HUES48 (cell line): ENCODE measurements at regions not wholly inside any gene's neighbourhood (a gene's known extent, or its start where the extent isn't known, plus 50 kb on each side); places are given as distances from the start of the nearest gene placed in this dataset.
"Not testable (repeated sequence)": the region's sequence is repeated elsewhere in the genome, so short reads cannot be mapped to it uniquely, and the experiment has no call there.

Experiments
- H3K27ac ChIP-seq: one replicate; pipeline ENCODE4 v1.7.0; 2013; ENCODE audit warnings: low read depth, low read length, inconsistent platforms
- H3K27me3 ChIP-seq: 2 replicates; pipeline ENCODE4 v1.6.1; 2013; ENCODE audit warnings: mild to moderate bottlenecking, low read length; ENCODE audit not compliant: control insufficient read depth, insufficient read depth
- H3K36me3 ChIP-seq: 2 replicates; pipeline ENCODE4 v1.6.1; 2013; ENCODE audit warnings: low read length; ENCODE audit not compliant: control insufficient read depth, insufficient read depth
- H3K4me1 ChIP-seq: 2 replicates; pipeline ENCODE4 v1.6.1; 2013; ENCODE audit warnings: mild to moderate bottlenecking, low read length; ENCODE audit not compliant: control insufficient read depth, insufficient read depth
- H3K4me3 ChIP-seq: 2 replicates; pipeline ENCODE4 v1.5.1; 2013; ENCODE audit warnings: mild to moderate bottlenecking, low read depth, low read length
- H3K9ac ChIP-seq: 2 replicates; pipeline ENCODE4 v1.6.1; 2013; ENCODE audit warnings: mild to moderate bottlenecking, low read depth, low read length, moderate library complexity
- H3K9me3 ChIP-seq: 2 replicates; pipeline ENCODE4 v1.6.1; 2013; ENCODE audit warnings: low read length; ENCODE audit not compliant: control insufficient read depth, insufficient read depth

DNA sequence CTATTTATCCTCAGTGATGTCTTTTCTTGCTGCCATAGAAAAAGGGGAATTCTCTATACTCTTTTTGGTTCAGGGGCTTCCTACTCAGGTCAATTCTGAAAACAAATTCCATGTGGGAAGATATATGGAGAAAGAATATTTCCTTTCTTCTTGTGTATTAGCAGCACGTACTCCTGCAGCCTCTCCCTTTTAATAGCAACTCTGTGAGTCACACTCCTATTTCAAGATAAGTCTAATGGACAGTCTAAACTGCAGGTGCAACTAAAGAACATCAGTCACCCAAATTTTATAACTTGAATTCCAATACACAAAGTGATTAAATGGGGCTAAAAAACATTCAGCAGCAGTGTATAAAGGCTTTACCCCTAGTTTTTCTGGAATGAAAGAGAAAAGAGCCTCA, 942.2 kb downstream of the CNTNAP5 start:
- H3K27me3 ChIP-seq = no peaks in the 10 kb centered on the region
- no peaks in the 10 kb centered on the region for H3K4me1 ChIP-seq

DNA sequence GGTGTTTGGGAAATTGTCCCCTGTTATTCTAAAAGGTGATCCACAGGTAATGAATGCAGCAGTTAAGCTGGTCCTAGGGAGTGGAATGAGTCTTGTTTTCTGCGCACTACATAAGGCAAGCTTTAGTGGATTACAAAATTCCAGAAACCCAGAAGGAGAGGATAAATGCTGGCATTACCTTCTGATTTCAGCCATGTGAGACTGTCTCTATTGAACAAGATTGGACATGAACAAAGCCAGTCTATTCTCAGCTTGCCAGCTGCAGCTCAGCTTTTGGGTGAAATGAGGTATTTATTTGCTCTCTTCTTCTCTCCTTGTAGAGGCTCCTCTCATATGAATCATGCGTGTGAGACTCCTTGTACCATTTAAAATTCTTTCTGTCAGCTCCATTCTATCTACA, 944.9 kb downstream of the CNTNAP5 start:
- H3K27ac ChIP-seq = no peak overlapping the region
- peaks cover under 1% of the 10 kb centered on the region; the same call in 1 of the 2 replicates for H3K4me1 ChIP-seq
- H3K27me3 ChIP-seq = no peaks in the 10 kb centered on the region
- no peaks in the 10 kb centered on the region for H3K36me3 ChIP-seq
- no peak overlapping the region for H3K4me3 ChIP-seq
- H3K9me3 ChIP-seq = no peaks in the 10 kb centered on the region
- H3K9ac ChIP-seq = no peak overlapping the region

More for the DNA sequence above, 942.2 kb downstream of the CNTNAP5 start:
- Histone ChIP-seq H3K4me3 (no peak overlapping the region), H3K36me3 (no peaks in the 10 kb centered on the region), H3K9ac (no peak overlapping the region), H3K9me3 (no peaks in the 10 kb centered on the region), H3K27ac (no peak overlapping the region)

GRCh38 chr2:124973396-124973795, 948.3 kb downstream of the CNTNAP5 start:
- Histone ChIP-seq H3K9ac (no peak overlapping the region), H3K4me3 (no peak overlapping the region), H3K36me3 (no peaks in the 10 kb centered on the region), H3K9me3 (no peaks in the 10 kb centered on the region), H3K27me3 (no peaks in the 10 kb centered on the region), H3K27ac (no peak overlapping the region), H3K4me1 (peaks cover 12% of the 10 kb centered on the region)

GRCh38 chr2:124975224-124975623, 950.1 kb downstream of the CNTNAP5 start:
- Histone ChIP-seq H3K9me3 (no peaks in the 10 kb centered on the region), H3K4me3 (no peak overlapping the region), H3K36me3 (no peaks in the 10 kb centered on the region), H3K4me1 (peaks cover 12% of the 10 kb centered on the region), H3K27ac (no peak overlapping the region), H3K9ac (no peak overlapping the region), H3K27me3 (no peaks in the 10 kb centered on the region)

DNA sequence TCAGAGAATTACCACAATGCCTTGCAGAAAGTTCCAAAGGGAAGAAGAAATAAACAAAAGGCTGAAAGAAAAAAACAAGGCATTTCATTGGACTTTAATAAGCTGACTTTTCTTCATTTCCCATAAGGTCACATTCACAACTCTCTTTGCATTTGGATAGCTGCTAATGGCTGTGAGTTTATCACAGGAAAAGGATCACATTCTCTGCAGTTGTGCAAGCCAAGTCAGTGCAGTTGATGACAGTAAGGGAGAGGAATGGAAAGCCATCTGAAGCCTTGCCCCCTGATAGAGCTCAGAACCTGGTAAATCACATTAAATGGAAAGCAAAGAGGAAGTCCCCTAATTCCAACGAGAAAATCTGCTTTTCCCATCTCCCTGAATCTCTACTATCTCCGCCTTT, 950.6 kb downstream of the CNTNAP5 start:
- H3K4me1 ChIP-seq = peaks cover 12% of the 10 kb centered on the region
- H3K36me3 ChIP-seq = no peaks in the 10 kb centered on the region
- H3K9ac ChIP-seq = no peak overlapping the region
- H3K4me3 ChIP-seq = no peak overlapping the region
- no peaks in the 10 kb centered on the region for H3K9me3 ChIP-seq
- H3K27me3 ChIP-seq = no peaks in the 10 kb centered on the region
- H3K27ac ChIP-seq = no peak overlapping the region

DNA sequence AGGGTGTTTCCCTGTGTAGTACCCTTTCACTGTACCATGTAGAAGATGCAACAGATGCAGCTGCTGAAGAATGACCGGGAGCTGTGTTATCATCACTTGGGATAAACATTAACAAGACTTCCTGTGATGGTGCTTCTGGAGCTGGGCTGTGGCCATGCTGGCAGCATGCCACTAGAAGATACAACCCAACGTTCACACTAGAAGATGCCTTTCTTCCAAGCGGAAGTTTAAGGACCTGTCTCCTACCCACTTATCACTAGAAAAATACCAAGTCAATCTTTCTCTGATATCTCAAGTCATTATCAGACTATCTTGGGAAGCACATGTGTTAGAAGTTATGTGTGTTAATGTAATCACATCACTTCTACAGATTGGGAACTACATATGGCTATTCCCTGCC, 953.5 kb downstream of the CNTNAP5 start:
- Histone ChIP-seq H3K4me1 (peaks cover 12% of the 10 kb centered on the region), H3K9ac (no peak overlapping the region), H3K27ac (no peak overlapping the region), H3K36me3 (no peaks in the 10 kb centered on the region), H3K27me3 (no peaks in the 10 kb centered on the region), H3K4me3 (no peak overlapping the region), H3K9me3 (no peaks in the 10 kb centered on the region)

DNA sequence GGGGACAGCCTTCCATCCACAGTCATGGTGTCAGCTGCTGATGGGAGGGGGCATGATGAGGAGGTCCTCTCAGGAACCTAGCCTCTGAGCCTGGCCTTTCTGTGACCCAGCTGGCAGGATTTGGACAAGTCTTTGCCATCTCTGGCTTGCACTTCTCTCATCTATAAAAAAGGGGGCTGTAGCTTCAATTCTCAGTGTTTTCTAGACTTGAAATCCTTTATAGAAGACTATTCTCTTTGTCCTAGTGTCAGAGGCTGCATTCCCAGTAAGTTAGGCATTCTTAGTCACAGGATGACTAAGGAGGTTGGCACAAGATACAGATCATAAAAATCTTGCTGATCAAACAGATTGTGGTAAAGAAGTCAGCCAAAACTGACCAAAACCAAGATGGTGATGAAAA, 958.5 kb downstream of the CNTNAP5 start:
- Histone ChIP-seq H3K4me1 (no peaks in the 10 kb centered on the region), H3K27me3 (no peaks in the 10 kb centered on the region), H3K4me3 (no peak overlapping the region), H3K9me3 (no peaks in the 10 kb centered on the region), H3K27ac (no peak overlapping the region), H3K36me3 (no peaks in the 10 kb centered on the region), H3K9ac (no peak overlapping the region)

- Histone ChIP-seq H3K4me3 (no peak overlapping the region), H3K4me1 (no peaks in the 10 kb centered on the region), H3K36me3 (no peaks in the 10 kb centered on the region), H3K9me3 (no peaks in the 10 kb centered on the region), H3K27ac (no peak overlapping the region), H3K27me3 (no peaks in the 10 kb centered on the region), H3K9ac (no peak overlapping the region)
These were observed 960.2 kb downstream of the CNTNAP5 start for GRCh38 chr2:124985270-124985669.

- Histone ChIP-seq H3K4me1 (no peaks in the 10 kb centered on the region), H3K36me3 (no peaks in the 10 kb centered on the region), H3K9ac (no peak overlapping the region), H3K27ac (no peak overlapping the region), H3K9me3 (no peaks in the 10 kb centered on the region), H3K4me3 (no peak overlapping the region), H3K27me3 (no peaks in the 10 kb centered on the region)
These were observed 961.0 kb downstream of the CNTNAP5 start for GRCh38 chr2:124986136-124986535.

GRCh38 chr2:124986870-124987269, 961.8 kb downstream of the CNTNAP5 start:
- not testable (repeated sequence) for H3K4me1 ChIP-seq, H3K27me3 ChIP-seq, H3K9me3 ChIP-seq, H3K27ac ChIP-seq, H3K36me3 ChIP-seq, H3K4me3 ChIP-seq, H3K9ac ChIP-seq

DNA sequence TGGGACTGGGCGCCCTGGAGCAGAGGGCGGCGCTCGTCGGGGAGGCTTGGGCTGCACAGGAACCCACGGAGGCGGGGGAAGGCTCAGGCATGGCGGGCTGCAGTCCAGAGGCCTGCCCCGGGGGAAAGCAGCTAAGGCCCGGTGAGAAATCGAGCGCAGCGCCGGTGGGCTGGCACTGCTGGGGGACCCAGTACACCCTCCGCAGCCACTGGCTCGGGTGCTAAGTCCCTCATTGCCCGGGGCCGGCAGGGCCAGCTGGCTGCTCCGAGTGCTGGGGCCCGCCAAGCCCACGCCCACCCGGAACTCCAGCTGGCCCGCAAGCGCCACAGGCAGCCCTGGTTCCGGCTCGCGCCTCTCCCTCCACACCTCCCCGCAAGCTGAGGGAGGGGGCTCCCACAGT, 962.3 kb downstream of the CNTNAP5 start:
- H3K4me3 ChIP-seq, H3K27me3 ChIP-seq, H3K27ac ChIP-seq, H3K36me3 ChIP-seq, H3K9ac ChIP-seq, H3K9me3 ChIP-seq, H3K4me1 ChIP-seq: not testable (repeated sequence)

- no peak overlapping the region for H3K27ac ChIP-seq
- no peaks in the 10 kb centered on the region for H3K36me3 ChIP-seq
- peaks cover 7% of the 10 kb centered on the region; the same call in 1 of the 2 replicates for H3K9me3 ChIP-seq
- no peaks in the 10 kb centered on the region for H3K4me1 ChIP-seq
- H3K4me3 ChIP-seq = no peak overlapping the region
- H3K9ac ChIP-seq = no peak overlapping the region
- no peaks in the 10 kb centered on the region for H3K27me3 ChIP-seq
These were observed 963.0 kb downstream of the CNTNAP5 start for GRCh38 chr2:124988111-124988510.
